GM18861 (cell line): ENCODE measurements at regions not wholly inside any gene's neighbourhood (a gene's known extent, or its start where the extent isn't known, plus 50 kb on each side); places are given as distances from the start of the nearest gene placed in this dataset.
"Not testable (repeated sequence)": the region's sequence is repeated elsewhere in the genome, so short reads cannot be mapped to it uniquely, and the experiment has no call there.

Experiments
- ATAC-seq: cut with Tn5 transposase; IDR thresholded peaks from one replicate; pipeline ENCODE4 v1.9.1; 2021; ENCODE audit not compliant: unreplicated experiment

DNA sequence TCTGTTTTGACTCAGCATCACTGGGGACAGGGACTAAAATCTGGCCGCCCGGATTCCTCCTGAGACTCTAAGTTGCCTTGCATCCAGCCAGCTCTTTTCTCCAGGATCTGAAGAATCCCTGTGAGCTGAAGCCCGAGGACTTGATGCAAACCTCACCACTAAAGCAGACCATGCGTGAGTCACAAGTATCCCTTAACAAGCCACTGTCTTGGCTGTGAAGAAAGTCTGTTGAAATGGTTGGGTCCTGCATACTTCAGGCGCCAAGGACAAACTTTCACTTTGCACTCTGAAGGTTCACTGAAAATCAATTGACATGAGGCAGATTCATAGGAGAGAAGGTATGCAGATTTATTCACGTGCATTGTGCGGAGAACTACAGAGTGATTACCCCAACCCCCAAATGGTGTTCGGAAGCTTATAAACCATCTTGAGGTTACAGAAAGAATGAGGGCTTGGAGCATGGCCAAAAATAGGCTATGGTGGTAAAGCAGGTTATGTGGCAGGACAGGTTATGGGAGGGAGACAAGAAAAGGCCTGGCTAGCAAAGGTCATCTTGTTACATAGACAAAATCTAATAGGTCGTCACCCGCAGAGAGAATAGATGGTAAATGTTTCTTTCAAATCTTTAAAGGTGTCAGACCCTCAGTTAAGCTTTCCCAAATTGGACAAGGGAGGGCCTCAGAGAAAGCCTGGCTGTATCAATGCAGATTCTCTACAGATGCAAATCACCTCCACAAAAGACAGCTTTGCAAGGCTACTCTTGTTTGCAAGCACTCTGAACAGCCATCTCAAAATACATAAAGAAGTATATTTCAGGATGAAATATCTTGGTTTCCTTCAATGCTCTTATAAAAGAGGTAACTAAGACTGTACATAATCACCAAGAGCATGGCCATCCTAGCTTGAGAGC, 126.3 kb upstream of the PLAAT1 start:
- ATAC-seq, result no peak

DNA sequence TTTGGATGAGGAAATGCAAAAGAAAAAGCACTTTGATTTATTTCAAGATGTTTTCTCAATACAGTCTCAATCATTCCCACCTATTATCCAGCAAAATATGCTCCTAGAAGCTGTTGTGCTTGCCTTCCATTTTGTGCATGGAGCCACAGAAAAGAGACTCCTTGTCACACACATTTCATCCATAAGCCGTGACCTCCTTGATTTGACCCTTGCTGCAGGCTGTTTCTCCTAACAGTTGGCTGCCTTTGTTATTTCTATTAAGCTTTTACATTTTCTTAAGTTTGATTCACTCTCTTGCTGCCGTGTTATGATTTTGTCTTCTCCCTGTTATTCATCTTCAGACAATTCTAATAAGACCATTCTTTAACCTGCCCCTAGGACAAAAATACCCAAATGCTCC, 124.2 kb upstream of the PLAAT1 start:
- no peak for ATAC-seq

DNA sequence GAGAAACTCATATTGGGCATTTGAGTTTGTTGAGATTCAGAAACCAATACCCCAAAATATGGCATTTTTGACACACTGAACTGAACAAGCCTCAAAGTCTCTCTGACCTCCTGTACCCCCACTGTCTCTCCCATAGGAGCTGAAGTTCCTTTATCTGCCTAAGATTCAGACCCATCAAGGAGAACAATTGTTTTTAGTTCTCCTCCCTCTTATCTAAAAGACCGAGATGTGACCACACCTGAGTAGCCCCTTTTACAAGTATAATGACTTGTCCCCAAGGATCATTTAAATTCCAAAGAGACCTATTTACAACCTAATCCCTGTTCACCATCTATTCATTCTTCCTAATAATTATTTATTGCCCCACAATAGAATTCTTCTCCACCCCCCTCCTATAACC, 122.1 kb upstream of the PLAAT1 start:
- no peak for ATAC-seq

GRCh38 chr3:193119926-193120325, 121.1 kb upstream of the PLAAT1 start:
- ATAC-seq, result no peak

GRCh38 chr3:193124861-193125260, 116.2 kb upstream of the PLAAT1 start:
- no peak for ATAC-seq

- ATAC-seq, result no peak
Measured at GRCh38 chr3:193129607-193130006, 111.4 kb upstream of the PLAAT1 start.

GRCh38 chr3:193130576-193130975, 110.4 kb upstream of the PLAAT1 start:
- no peak for ATAC-seq

- ATAC-seq, result no peak
Measured at GRCh38 chr3:193132241-193132640, 108.8 kb upstream of the PLAAT1 start.

- ATAC-seq, result no peak
Measured at GRCh38 chr3:193132964-193133363, 108.1 kb upstream of the PLAAT1 start.

DNA sequence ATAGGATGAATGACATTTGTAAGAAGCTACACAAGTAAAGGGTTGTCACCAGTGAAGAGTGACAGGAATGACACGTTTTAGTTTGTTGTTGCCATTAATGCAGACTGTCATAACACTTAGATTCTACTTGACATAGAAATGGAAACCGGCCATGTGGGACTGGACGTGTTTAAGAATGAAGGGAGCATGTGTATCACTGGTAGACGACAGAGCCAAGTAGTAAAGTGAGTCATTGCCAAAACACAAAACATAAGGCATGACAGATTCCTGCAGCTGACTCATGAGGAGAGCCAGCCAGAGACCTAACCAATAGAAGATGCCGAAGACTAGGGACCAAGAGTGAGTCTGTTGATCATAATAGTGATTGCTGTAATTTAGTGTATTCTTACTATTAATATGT, 106.2 kb upstream of the PLAAT1 start:
- ATAC-seq, result no peak

DNA sequence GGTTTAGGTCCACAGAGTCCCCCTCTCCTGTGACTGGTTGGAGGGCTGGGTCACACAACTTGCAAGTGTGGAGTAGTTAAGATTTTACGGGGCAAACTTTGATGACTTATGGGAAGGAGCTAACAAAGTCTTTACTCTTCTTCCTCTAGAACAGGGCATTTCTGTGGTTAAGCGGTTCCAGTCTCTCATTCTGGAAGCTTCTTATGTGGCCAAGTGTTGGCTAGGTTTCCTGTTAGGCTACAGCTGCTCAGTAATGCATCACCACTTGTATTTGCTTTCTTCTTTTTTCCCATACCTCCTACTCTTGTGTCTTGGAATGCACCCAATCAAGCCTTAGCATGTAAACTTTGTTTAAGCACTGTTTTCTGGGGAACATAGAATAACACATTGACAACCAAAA, 100.6 kb upstream of the PLAAT1 start:
- no peak for ATAC-seq

DNA sequence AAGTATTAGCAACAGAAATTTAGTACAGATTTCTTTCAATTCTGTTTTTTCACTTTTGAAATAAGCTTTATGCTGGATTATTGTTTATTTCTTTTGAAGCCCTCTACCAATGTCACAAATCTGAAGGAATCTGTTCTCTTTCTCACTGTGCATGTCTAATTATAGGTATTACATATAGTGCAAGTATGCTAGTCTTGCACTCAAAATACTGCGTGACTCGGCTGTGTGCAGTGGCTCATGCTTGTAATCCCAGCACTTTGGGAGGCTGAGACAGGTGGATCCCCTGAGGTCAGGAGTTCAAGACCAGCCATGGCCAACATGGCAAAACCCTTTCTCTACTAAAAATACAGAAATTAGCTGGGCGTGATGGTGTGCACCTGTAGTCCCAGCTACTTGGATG, 95.8 kb upstream of the PLAAT1 start:
- ATAC-seq, result no peak

DNA sequence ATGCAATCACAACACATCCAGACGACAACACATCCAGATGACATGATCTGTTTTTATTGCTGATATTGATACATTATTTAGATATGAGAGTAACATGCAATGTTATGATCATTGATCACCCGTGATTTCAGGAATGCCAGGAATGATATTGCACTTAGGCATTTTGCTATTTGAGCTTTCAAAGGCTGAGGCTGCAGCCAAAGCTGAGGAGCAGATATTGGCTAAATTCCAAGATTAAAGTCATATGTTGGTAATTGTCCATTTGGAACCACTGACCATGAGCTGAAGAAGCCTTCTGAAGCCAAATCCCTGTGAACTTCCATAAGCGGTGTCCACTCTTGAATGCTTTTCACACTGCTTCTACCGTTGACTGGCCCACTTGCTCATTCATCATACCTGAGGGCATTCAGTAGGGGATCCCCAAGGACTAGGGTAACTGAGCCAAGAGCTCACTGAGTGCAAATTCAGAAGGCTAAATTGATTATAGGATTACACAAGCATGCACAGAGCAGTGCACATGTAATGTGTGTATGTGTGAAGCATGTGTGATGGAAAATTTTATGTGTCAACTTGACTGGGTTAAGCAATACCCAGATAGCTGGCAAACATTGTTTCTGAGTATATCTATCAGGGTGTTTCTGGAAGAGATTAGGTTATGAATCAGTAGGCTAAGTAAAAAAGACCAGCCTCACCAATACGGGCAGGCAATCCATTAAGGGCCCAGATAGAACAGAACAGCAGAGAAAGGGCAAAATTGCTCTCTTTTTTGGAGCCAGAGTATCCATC, 92.1 kb upstream of the PLAAT1 start:
- ATAC-seq, result no peak

- ATAC-seq, result no peak
Measured at GRCh38 chr3:193149998-193150397, 91.0 kb upstream of the PLAAT1 start.

DNA sequence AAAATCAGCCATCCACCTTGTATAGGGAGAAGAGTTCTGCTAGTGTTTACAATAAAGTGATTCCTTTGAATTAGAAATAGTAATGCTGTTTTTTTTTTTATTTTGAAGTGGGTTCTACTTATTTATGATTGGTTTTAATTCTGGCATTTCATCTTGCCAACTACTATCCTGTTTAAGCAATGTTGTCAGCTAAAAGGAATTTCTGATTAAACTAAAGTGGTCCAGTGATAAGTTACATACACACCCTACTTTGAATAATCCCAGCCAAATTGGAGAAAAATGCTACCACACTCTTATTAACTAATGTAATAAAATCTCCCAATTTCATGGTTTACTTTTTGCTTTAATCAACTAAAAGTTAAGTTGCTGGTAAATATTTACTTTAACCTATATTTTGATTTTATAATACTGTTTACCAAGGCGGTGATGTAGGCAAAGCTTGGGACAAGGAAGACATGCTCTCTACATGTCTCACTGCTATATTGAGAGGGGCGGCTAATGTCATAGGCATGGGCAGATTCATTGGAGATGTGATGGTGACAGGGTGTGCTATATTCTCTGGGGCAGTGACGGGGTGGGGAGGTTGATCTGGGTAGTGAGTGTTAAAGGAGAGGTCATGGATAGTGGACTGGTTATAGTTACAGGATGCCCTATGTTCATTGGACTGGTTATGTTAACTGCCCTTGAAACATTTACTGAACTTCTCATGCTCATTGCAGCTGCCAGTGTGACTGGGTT, 85.8 kb upstream of the PLAAT1 start:
- not testable (repeated sequence) for ATAC-seq

DNA sequence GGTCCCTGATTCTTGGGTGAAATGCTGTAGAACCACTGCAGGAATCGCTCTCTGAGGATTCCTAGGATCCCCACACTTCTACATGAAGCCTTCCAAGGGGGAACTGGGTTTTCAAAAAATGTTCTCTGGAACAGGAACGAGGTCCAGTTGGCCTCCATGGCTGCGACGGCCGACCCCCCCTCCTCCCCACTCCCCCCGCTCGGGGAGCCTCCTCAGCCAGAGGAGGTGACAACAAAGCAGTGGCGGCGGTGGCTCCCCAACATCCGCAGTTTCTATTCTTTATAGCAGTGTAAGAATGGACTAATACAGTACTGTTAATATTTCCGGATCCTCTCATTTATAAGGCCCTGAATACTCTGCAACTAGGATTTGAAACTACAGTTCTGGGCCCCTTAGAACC, 84.0 kb upstream of the PLAAT1 start:
- no peak for ATAC-seq

GRCh38 chr3:193165431-193166120, 75.4 kb upstream of the PLAAT1 start:
- ATAC-seq, result no peak

- ATAC-seq, result no peak
Measured at GRCh38 chr3:193168931-193169330, 72.1 kb upstream of the PLAAT1 start.

DNA sequence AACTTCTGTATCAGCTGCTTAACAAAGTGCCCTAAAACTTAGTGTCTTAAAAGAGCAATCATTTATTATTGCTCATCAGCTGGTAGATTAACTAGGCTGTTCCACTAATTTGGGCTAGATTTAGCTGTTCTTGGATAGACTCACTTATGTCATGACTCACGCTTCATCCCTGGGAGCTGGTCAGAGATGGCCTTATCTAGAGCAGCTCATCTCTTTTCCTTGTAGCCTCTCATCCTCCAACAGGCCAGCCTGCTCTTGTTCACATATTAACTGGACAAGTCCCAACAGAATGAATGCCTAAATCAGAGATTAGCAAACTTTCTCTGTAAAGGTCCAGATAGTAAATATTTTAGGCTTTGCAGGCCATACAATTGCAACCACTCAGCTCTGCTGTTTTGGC, 66.9 kb upstream of the PLAAT1 start:
- no peak for ATAC-seq

GRCh38 chr3:193179332-193180012, 61.5 kb upstream of the PLAAT1 start:
- ATAC-seq, result not testable (repeated sequence)
